GM12865 (cell line): ENCODE measurements at regions not wholly inside any gene's neighbourhood (a gene's known extent, or its start where the extent isn't known, plus 50 kb on each side); places are given as distances from the start of the nearest gene placed in this dataset.

Experiments used
- DNase-seq: peaks from one replicate; pipeline ENCODE4 v3.0.0; 2010; ENCODE audit warnings: low read depth
- H3K4me3 ChIP-seq: 2 replicates; pipeline ENCODE4 v1.5.1; 2011; ENCODE audit warnings: mild to moderate bottlenecking, low read depth, low read length, control low read depth
- TF ChIP-seq, protein P1 (sequence below): IDR thresholded peaks from 2 replicates; pipeline ENCODE4 v1.5.1; 2011; ENCODE audit warnings: low read length, control low read depth, low read depth, inconsistent platforms; ENCODE audit not compliant: insufficient read depth; ENCODE audit errors: missing control alignments

DNA sequence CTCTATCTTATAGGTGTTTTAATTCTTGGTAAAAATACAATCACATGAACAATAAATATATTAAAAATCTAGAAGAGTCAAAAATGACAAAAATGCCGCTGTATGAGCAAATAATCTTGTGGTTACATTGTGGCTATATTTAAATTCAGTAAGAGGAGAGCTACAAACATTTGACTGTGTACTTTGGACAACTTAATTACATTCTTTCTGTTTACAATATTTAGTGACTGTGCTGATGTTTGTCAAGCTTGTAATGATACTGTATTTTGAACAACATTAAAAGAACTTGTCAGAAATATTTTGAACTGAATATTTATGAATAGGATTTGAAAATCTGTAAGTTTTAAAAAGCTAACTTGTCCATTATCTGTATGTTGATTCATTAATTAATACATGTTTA is 598.3 kb downstream of the SI start:
- TF ChIP-seq, protein P1, sequence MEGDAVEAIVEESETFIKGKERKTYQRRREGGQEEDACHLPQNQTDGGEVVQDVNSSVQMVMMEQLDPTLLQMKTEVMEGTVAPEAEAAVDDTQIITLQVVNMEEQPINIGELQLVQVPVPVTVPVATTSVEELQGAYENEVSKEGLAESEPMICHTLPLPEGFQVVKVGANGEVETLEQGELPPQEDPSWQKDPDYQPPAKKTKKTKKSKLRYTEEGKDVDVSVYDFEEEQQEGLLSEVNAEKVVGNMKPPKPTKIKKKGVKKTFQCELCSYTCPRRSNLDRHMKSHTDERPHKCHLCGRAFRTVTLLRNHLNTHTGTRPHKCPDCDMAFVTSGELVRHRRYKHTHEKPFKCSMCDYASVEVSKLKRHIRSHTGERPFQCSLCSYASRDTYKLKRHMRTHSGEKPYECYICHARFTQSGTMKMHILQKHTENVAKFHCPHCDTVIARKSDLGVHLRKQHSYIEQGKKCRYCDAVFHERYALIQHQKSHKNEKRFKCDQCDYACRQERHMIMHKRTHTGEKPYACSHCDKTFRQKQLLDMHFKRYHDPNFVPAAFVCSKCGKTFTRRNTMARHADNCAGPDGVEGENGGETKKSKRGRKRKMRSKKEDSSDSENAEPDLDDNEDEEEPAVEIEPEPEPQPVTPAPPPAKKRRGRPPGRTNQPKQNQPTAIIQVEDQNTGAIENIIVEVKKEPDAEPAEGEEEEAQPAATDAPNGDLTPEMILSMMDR, result no peak
- no peak overlapping the region for H3K4me3 ChIP-seq
- DNase-seq, result no peak

DNA sequence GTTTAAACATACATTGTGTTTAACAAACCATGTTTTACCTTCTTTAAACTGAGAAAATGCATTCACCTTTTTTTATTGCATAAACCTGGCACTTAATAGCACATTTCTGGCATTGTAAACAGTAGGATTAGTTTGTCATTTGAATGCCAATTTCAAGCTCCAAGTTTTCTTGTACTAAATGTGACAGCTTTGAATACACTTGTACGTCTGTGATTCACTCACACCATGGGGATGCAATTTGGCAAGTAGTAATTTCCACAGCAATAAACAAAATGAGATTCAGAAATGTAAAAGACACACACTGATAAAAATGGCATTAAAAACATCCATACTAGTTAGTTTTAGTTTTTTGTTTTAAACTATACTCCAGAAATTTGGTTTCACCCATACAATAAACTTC is 598.9 kb downstream of the SI start:
- DNase-seq, result no peak
- no peak overlapping the region for H3K4me3 ChIP-seq
- TF ChIP-seq, protein P1, result no peak

DNA sequence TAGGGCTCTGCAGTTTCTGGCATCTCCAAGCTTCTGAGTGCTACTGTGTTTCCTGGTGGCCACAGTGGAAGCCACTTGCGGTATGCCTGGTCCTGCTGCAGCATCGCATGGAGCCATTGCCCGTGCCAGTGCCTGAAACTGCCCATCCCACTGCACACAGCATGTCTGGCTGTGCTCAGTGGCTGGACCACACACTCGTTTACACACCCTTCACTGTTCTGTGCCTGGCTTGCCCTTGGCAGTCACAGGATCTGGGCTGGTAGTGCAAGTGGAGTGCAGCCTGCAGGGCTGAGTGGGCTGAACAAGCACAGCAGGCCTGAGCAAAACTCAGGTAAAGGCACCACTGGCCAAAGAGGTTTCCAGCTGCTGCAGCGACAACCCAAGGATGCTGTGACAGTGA is 600.0 kb downstream of the SI start:
- TF ChIP-seq, protein P1, result no peak
- DNase-seq, result no peak
- H3K4me3 ChIP-seq, result no peak overlapping the region

DNA sequence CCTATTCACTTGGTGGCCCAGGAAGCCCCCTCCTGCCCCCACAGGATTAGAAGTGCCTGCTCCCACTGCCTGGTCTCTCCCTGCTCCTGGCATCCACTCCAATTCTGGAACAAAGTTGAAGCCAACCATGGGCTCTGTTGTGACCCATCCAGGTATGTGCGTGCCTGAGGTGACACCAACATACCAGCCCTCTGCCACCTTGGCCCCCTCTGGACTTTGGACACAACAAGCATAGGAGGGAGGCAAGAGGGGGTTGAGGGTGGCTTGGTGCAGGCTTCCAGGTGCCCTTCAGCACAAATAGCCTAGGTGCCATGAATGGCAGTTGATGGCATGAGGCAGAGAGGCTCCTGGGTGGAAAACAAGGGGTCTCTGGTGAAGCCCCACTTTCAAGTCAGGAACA is 600.9 kb downstream of the SI start:
- H3K4me3 ChIP-seq, result no peak overlapping the region
- no peak for DNase-seq
- TF ChIP-seq, protein P1, result no peak

DNA sequence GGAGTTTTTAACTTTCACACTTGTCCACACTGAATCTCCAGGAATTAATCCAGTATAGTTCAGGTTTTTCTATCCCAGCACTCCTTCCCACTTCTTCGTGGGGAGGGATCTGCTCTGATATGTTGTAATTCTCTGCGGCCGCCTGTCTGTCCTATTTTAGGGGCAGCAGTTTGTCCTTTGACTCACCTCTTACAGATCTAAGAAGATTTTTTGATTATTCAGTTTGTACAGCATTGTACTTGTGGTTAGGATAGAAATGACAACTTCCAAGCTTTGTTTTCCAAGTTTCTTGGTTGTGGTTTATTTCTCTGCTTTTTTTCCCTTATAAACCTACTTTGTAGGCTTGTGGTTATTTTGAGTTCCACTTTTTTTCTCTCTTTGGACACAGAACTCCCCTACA is 601.7 kb downstream of the SI start:
- no peak for DNase-seq
- no peak overlapping the region for H3K4me3 ChIP-seq
- TF ChIP-seq, protein P1, result no peak

DNA sequence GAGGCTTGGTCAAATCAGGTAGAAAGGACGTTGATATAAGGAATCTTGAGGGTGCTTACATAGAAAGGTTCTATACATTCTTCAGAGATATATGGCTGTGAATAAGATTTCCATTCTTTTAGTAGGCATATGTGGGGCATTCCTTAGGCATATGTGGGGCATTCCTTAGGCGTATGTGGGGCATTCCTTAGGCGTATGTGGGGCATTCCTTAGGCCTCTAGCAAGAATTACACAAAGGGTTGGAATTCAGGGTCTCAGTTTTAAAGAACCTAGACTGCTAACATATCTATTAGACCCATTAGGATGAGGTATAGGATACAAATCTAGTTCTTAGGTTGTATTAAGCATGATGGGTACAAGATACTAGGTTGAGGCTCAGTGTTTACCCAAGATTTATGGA is 607.8 kb downstream of the SI start:
- no peak overlapping the region for H3K4me3 ChIP-seq
- TF ChIP-seq, protein P1, result no peak
- DNase-seq, result no peak

DNA sequence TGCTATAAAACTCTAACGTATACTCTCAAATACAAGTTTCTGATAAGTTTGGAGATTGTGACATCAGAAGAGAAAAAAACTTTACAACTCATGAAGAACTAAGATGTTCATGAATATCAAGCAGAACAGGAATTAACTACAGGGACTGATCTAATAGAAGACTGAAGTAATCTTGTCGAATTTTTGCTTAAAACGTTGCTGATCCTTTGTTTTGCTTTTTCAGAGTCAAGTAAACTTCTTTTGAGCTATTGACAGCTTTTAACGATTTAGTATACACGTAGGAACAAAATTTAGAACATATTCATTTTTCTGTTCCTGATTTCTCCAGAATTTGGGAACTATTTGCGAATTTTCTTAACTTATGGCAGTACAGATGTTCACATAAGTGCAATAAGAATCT is 610.2 kb downstream of the SI start:
- TF ChIP-seq, protein P1, result no peak
- no peak overlapping the region for H3K4me3 ChIP-seq
- DNase-seq, result no peak
